ENCODE measurements at regions not wholly inside any gene's neighbourhood (a gene's known extent, or its start where the extent isn't known, plus 50 kb on each side); places are given as distances from the start of the nearest gene placed in this dataset.

- Mint-ChIP-seq H3K4me3 (no peak overlapping the region), H3K27me3 (ENCODE audit: low read depth) (peaks cover 12% of the 10 kb centered on the region), H3K36me3 (no peaks in the 10 kb centered on the region), H3K9me3 (peaks cover 18% of the 10 kb centered on the region), H3K27ac (no peak overlapping the region), H3K4me1 (no peaks in the 10 kb centered on the region)
- DNase-seq (ENCODE audit: low spot score in 2 of 2, unreplicated experiment in 2 of 2), result no peak
- no peak for TF ChIP-seq CTCF (IDR thresholded peaks at IDR 0.05; ENCODE audit: unreplicated experiment)
Measured at GRCh38 chr5:125115195-125115525, 368.7 kb upstream of the ZNF608 start.

GRCh38 chr5:125117566-125117965 is 371.1 kb upstream of the ZNF608 start:
- no peaks in the 10 kb centered on the region for H3K4me1 Mint-ChIP-seq
- peaks cover 12% of the 10 kb centered on the region for H3K27me3 Mint-ChIP-seq (ENCODE audit: low read depth)
- no peak overlapping the region for H3K4me3 Mint-ChIP-seq
- no peaks in the 10 kb centered on the region for H3K36me3 Mint-ChIP-seq
- no peak overlapping the region for H3K27ac Mint-ChIP-seq
- no peak for TF ChIP-seq CTCF (IDR thresholded peaks at IDR 0.05; ENCODE audit: unreplicated experiment)
- H3K9me3 Mint-ChIP-seq, result peaks cover 10% of the 10 kb centered on the region
- no peak for DNase-seq (ENCODE audit: low spot score in 2 of 2, unreplicated experiment in 2 of 2)

- peaks cover 4% of the 10 kb centered on the region for H3K4me1 Mint-ChIP-seq
- H3K9me3 Mint-ChIP-seq, result peaks cover 7% of the 10 kb centered on the region
- TF ChIP-seq CTCF (IDR thresholded peaks at IDR 0.05; ENCODE audit: unreplicated experiment), result no peak
- H3K4me3 Mint-ChIP-seq, result no peak overlapping the region
- no peak for DNase-seq (ENCODE audit: low spot score in 2 of 2, unreplicated experiment in 2 of 2)
- no peaks in the 10 kb centered on the region for H3K36me3 Mint-ChIP-seq
- H3K27me3 Mint-ChIP-seq (ENCODE audit: low read depth), result peaks cover 12% of the 10 kb centered on the region
- no peak overlapping the region for H3K27ac Mint-ChIP-seq
Measured at GRCh38 chr5:125120012-125120411, 373.6 kb upstream of the ZNF608 start.

- no peak for TF ChIP-seq CTCF (IDR thresholded peaks at IDR 0.05; ENCODE audit: unreplicated experiment)
- peaks cover 16% of the 10 kb centered on the region for H3K9me3 Mint-ChIP-seq
- H3K36me3 Mint-ChIP-seq, result no peaks in the 10 kb centered on the region
- no peaks in the 10 kb centered on the region for H3K27me3 Mint-ChIP-seq (ENCODE audit: low read depth)
- no peak overlapping the region for H3K27ac Mint-ChIP-seq
- peaks cover 9% of the 10 kb centered on the region for H3K4me1 Mint-ChIP-seq
- no peak for DNase-seq (ENCODE audit: low spot score in 2 of 2, unreplicated experiment in 2 of 2)
- H3K4me3 Mint-ChIP-seq, result no peak overlapping the region
Measured at GRCh38 chr5:125125031-125125823, 378.8 kb upstream of the ZNF608 start.

- H3K27me3 Mint-ChIP-seq (ENCODE audit: low read depth), result no peaks in the 10 kb centered on the region
- peaks cover 9% of the 10 kb centered on the region for H3K4me1 Mint-ChIP-seq
- H3K9me3 Mint-ChIP-seq, result peaks cover 16% of the 10 kb centered on the region
- no peaks in the 10 kb centered on the region for H3K36me3 Mint-ChIP-seq
- no peak overlapping the region for H3K4me3 Mint-ChIP-seq
- no peak for TF ChIP-seq CTCF (IDR thresholded peaks at IDR 0.05; ENCODE audit: unreplicated experiment)
- DNase-seq (ENCODE audit: low spot score in 2 of 2, unreplicated experiment in 2 of 2), result no peak
- H3K27ac Mint-ChIP-seq, result no peak overlapping the region
Measured at GRCh38 chr5:125126050-125126449, 379.6 kb upstream of the ZNF608 start.
